Fibroblast of the aortic adventitia (primary cell): ENCODE measurements at regions not wholly inside any gene's neighbourhood (a gene's known extent, or its start where the extent isn't known, plus 50 kb on each side); places are given as distances from the start of the nearest gene placed in this dataset.

Experiments
- DNase-seq: peaks from one replicate; pipeline ENCODE4 v3.0.0-alpha.2; 2010; ENCODE audit warnings: low read depth
- H3K4me3 ChIP-seq: 2 replicates; pipeline ENCODE4 v1.5.1; 2011; ENCODE audit warnings: low read depth, mild to moderate bottlenecking, control low read depth, low read length, moderate library complexity
- CTCF ChIP-seq: IDR thresholded peaks from 2 replicates; pipeline ENCODE4 v1.5.1; 2011; ENCODE audit warnings: mild to moderate bottlenecking, low read length, control low read depth, inconsistent platforms; ENCODE audit not compliant: insufficient read depth

GRCh38 chr3:86451749-86452148 lies 539.2 kb downstream of the VGLL3 start:
- H3K4me3 ChIP-seq = no peak overlapping the region
- DNase-seq = no peak
- no peak for TF ChIP-seq CTCF

GRCh38 chr3:86438544-86438943 lies 552.4 kb downstream of the VGLL3 start:
- no peak overlapping the region for H3K4me3 ChIP-seq
- TF ChIP-seq CTCF = no peak
- no peak for DNase-seq

- no peak overlapping the region for H3K4me3 ChIP-seq
- no peak for DNase-seq
- no peak for TF ChIP-seq CTCF
Measured at GRCh38 chr3:86427343-86427742, 563.6 kb downstream of the VGLL3 start.

GRCh38 chr3:86420990-86421739 lies 569.8 kb downstream of the VGLL3 start:
- no peak for TF ChIP-seq CTCF
- H3K4me3 ChIP-seq = no peak overlapping the region
- no peak for DNase-seq

GRCh38 chr3:86418861-86419260 lies 572.1 kb downstream of the VGLL3 start:
- H3K4me3 ChIP-seq = no peak overlapping the region
- DNase-seq = no peak
- no peak for TF ChIP-seq CTCF

GRCh38 chr3:86416334-86416733 lies 574.6 kb downstream of the VGLL3 start:
- DNase-seq = no peak
- no peak for TF ChIP-seq CTCF

GRCh38 chr3:86413645-86414044 lies 577.3 kb downstream of the VGLL3 start:
- no peak for TF ChIP-seq CTCF
- DNase-seq = no peak
- H3K4me3 ChIP-seq = no peak overlapping the region

More at GRCh38 chr3:86416334-86416733, 574.6 kb downstream of the VGLL3 start:
- no peak overlapping the region for H3K4me3 ChIP-seq
